GM06990 (cell line): ENCODE measurements at regions not wholly inside any gene's neighbourhood (a gene's known extent, or its start where the extent isn't known, plus 50 kb on each side); places are given as distances from the start of the nearest gene placed in this dataset.

Experiments
- DNase-seq: peaks from one replicate; pipeline ENCODE4 v3.0.0-alpha.2; 2011; ENCODE audit not compliant: insufficient read length; ENCODE audit errors: extremely low read depth
- H3K27me3 ChIP-seq: replicated peaks from 2 replicates; pipeline ENCODE4 v1.6.0; 2011; ENCODE audit warnings: low read length; ENCODE audit not compliant: control insufficient read depth, insufficient read depth
- H3K36me3 ChIP-seq: 2 replicates; pipeline ENCODE4 v1.5.1; 2011; ENCODE audit warnings: low read length; ENCODE audit not compliant: control insufficient read depth, insufficient read depth
- H3K4me3 ChIP-seq: replicated peaks from 2 replicates; pipeline ENCODE4 v1.5.1; 2011; ENCODE audit warnings: low read depth, mild to moderate bottlenecking, control low read depth, low read length
- CTCF ChIP-seq: IDR thresholded peaks from 2 replicates; pipeline ENCODE4 v1.5.1; 2011; ENCODE audit warnings: low read length, control low read depth, mild to moderate bottlenecking, inconsistent platforms; ENCODE audit not compliant: insufficient read depth, poor library complexity, severe bottlenecking

GRCh38 chr9:124197177-124198095, 60.3 kb upstream of the NEK6 start:
- TF ChIP-seq CTCF, result peak; percentile 31
- H3K4me3 ChIP-seq, result peak overlapping the region; percentile 55

GRCh38 chr9:124198331-124198730, 59.4 kb upstream of the NEK6 start:
- no peaks in the 10 kb centered on the region for H3K27me3 ChIP-seq
- DNase-seq, result no peak
- no peak overlapping the region for H3K4me3 ChIP-seq
- no peaks in the 10 kb centered on the region for H3K36me3 ChIP-seq
- no peak for TF ChIP-seq CTCF

More at GRCh38 chr9:124197177-124198095, 60.3 kb upstream of the NEK6 start:
- no peaks in the 10 kb centered on the region for H3K27me3 ChIP-seq
- H3K36me3 ChIP-seq, result no peaks in the 10 kb centered on the region
- peak; percentile 92 for DNase-seq

GRCh38 chr9:124198948-124199347, 58.8 kb upstream of the NEK6 start:
- no peak overlapping the region for H3K4me3 ChIP-seq
- TF ChIP-seq CTCF, result no peak
- H3K27me3 ChIP-seq, result no peaks in the 10 kb centered on the region
- H3K36me3 ChIP-seq, result no peaks in the 10 kb centered on the region
- DNase-seq, result no peak

- H3K4me3 ChIP-seq, result no peak overlapping the region
- DNase-seq, result no peak
- TF ChIP-seq CTCF, result no peak
- H3K27me3 ChIP-seq, result no peaks in the 10 kb centered on the region
- H3K36me3 ChIP-seq, result no peaks in the 10 kb centered on the region
Observed at GRCh38 chr9:124199474-124199873, 58.3 kb upstream of the NEK6 start.

GRCh38 chr9:124202447-124202971, 55.2 kb upstream of the NEK6 start:
- no peak for TF ChIP-seq CTCF
- H3K27me3 ChIP-seq, result no peaks in the 10 kb centered on the region
- peak overlapping the region; percentile 36 for H3K4me3 ChIP-seq
- no peaks in the 10 kb centered on the region for H3K36me3 ChIP-seq
- DNase-seq, result peak; percentile 86
